Hepatocyte (in vitro differentiated cells): ENCODE measurements at regions not wholly inside any gene's neighbourhood (a gene's known extent, or its start where the extent isn't known, plus 50 kb on each side); places are given as distances from the start of the nearest gene placed in this dataset.

Experiments used
- DNase-seq: peaks from one replicate; pipeline ENCODE4 v3.0.0-alpha.2; 2016; ENCODE audit warnings: low spot score
- H2AFZ ChIP-seq: fragments of 200-600 bp; sonication (generic); 2 replicates; pipeline ENCODE4 v1.6.0; 2016; ENCODE audit warnings: antibody characterized with exemption, mild to moderate bottlenecking
- H3K27ac ChIP-seq: fragments of 200-600 bp; sonication (generic); 2 replicates; pipeline ENCODE4 v1.5.1; 2016; ENCODE audit warnings: mild to moderate bottlenecking
- H3K27me3 ChIP-seq: fragments of 200-600 bp; sonication (generic); 2 replicates; pipeline ENCODE4 v1.6.1; 2016
- H3K36me3 ChIP-seq: fragments of 200-600 bp; sonication (generic); replicated peaks from 2 replicates; pipeline ENCODE4 v1.5.1; 2016; ENCODE audit warnings: low read depth; ENCODE audit not compliant: insufficient read depth
- H3K4me1 ChIP-seq: fragments of 200-600 bp; sonication (generic); 2 replicates; pipeline ENCODE4 v1.5.1; 2016; ENCODE audit warnings: mild to moderate bottlenecking, moderate library complexity; ENCODE audit not compliant: insufficient read depth
- H3K4me2 ChIP-seq: fragments of 200-600 bp; sonication (generic); 2 replicates; pipeline ENCODE4 v1.6.0; 2016
- H3K4me3 ChIP-seq: fragments of 200-600 bp; sonication (generic); 2 replicates; pipeline ENCODE4 v1.5.1; 2016; ENCODE audit warnings: mild to moderate bottlenecking
- H3K79me2 ChIP-seq: fragments of 200-600 bp; sonication (generic); 2 replicates; pipeline ENCODE4 v1.6.0; 2017; ENCODE audit warnings: mild to moderate bottlenecking
- H3K9me2 ChIP-seq: fragments of 200-600 bp; sonication (generic); replicated peaks from 2 replicates; pipeline ENCODE4 v1.6.0; 2017; ENCODE audit warnings: mild to moderate bottlenecking; ENCODE audit not compliant: insufficient read depth
- H3K9me3 ChIP-seq: fragments of 200-600 bp; sonication (generic); 2 replicates; pipeline ENCODE4 v1.5.1; 2016; ENCODE audit warnings: low read depth, mild to moderate bottlenecking
- H4K20me1 ChIP-seq: fragments of 200-600 bp; sonication (generic); 2 replicates; pipeline ENCODE4 v1.6.0; 2016; ENCODE audit warnings: mild to moderate bottlenecking; ENCODE audit not compliant: insufficient read depth, poor library complexity, severe bottlenecking
- EZH2 ChIP-seq: fragments of 200-600 bp; sonication (generic); IDR thresholded peaks from 2 replicates; pipeline ENCODE4 v1.6.1; 2016; ENCODE audit warnings: antibody characterized with exemption, mild to moderate bottlenecking, borderline replicate concordance
- EZH2phosphoT487 ChIP-seq: fragments of 200-600 bp; sonication (generic); IDR thresholded peaks from one replicate; pipeline ENCODE4 v1.6.1; 2018; ENCODE audit warnings: antibody characterized with exemption, mild to moderate bottlenecking, low read depth, moderate library complexity; ENCODE audit not compliant: unreplicated experiment, severe bottlenecking
- WGBS: methylation state at CpG from one replicate; pipeline ENCODE4 v1.1.6; 2016; ENCODE audit warnings: low lambda C conversion rate; ENCODE audit errors: missing lambda C conversion rate; 5-methylcytosine and 5-hydroxymethylcytosine counted together
- TF ChIP-seq, protein P1 (sequence below): fragments of 200-600 bp; sonication (generic); IDR thresholded peaks from 2 replicates; pipeline ENCODE4 v1.5.1; 2016; ENCODE audit warnings: antibody characterized with exemption, mild to moderate bottlenecking; ENCODE audit not compliant: poor library complexity

DNA sequence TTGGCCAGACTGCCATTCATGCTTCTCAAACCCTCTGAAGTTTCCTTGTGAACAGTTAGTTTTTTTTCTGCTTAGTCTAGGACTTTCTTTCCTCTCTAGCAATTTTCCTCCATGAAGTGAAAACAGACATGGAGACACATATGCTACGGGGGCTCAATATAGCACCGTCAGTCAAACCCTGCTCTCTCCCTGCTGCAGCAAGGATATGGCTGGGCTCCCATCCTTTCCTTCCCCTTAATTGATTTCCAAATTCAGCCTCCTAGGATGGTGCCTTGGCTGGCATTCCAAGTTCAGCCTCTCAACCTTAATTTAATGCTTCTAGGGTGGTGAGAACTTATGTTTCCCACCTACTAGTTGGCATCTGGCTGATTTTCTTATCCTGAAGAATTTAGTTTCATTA, 436.7 kb downstream of the NPIPA7 start:
- no peaks in the 10 kb centered on the region for H3K9me3 ChIP-seq
- no peaks in the 10 kb centered on the region for H3K36me3 ChIP-seq
- H3K79me2 ChIP-seq = no peaks in the 10 kb centered on the region
- 85% methylated on average over 2 of the region's 2 CpGs for WGBS
- H3K4me1 ChIP-seq = no peaks in the 10 kb centered on the region
- no peak for TF ChIP-seq EZH2phosphoT487
- TF ChIP-seq EZH2 = no peak
- TF ChIP-seq, protein P1, sequence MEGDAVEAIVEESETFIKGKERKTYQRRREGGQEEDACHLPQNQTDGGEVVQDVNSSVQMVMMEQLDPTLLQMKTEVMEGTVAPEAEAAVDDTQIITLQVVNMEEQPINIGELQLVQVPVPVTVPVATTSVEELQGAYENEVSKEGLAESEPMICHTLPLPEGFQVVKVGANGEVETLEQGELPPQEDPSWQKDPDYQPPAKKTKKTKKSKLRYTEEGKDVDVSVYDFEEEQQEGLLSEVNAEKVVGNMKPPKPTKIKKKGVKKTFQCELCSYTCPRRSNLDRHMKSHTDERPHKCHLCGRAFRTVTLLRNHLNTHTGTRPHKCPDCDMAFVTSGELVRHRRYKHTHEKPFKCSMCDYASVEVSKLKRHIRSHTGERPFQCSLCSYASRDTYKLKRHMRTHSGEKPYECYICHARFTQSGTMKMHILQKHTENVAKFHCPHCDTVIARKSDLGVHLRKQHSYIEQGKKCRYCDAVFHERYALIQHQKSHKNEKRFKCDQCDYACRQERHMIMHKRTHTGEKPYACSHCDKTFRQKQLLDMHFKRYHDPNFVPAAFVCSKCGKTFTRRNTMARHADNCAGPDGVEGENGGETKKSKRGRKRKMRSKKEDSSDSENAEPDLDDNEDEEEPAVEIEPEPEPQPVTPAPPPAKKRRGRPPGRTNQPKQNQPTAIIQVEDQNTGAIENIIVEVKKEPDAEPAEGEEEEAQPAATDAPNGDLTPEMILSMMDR = no peak
- H4K20me1 ChIP-seq = no peaks in the 10 kb centered on the region
- H3K9me2 ChIP-seq = no peaks in the 10 kb centered on the region
- no peak overlapping the region for H2AFZ ChIP-seq
- H3K4me2 ChIP-seq = no peak overlapping the region
- DNase-seq = no peak
- H3K27me3 ChIP-seq = no peaks in the 10 kb centered on the region
- H3K4me3 ChIP-seq = no peak overlapping the region
- H3K27ac ChIP-seq = no peak overlapping the region

DNA sequence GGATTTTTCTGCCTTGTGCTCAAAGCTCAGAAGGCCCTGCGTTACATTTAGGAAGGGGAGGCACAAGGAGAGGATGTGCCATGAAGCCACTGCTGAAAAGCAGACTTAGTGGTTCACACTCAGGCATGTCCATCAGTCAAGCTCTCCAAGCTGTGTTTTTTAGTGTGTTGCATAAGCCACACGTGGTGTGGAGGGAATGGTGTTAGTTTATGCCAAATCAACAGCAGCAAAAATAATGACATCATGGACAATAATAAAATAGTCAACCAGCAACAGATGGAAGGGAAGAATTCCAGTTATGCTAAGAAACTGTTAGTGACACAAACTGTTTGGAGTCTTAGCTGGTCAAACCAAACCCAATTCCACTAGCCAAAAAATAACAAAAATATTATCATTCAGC, 438.3 kb downstream of the NPIPA7 start:
- no peaks in the 10 kb centered on the region for H3K79me2 ChIP-seq
- no peaks in the 10 kb centered on the region for H3K9me2 ChIP-seq
- H3K4me2 ChIP-seq = no peak overlapping the region
- H2AFZ ChIP-seq = no peak overlapping the region
- DNase-seq = no peak
- no peak overlapping the region for H3K27ac ChIP-seq
- no peaks in the 10 kb centered on the region for H4K20me1 ChIP-seq
- TF ChIP-seq, protein P1 = no peak
- TF ChIP-seq EZH2phosphoT487 (no peak), EZH2 (no peak)
- H3K36me3 ChIP-seq = no peaks in the 10 kb centered on the region
- 60% methylated on average over 2 of the region's 2 CpGs for WGBS
- no peaks in the 10 kb centered on the region for H3K9me3 ChIP-seq
- H3K27me3 ChIP-seq = no peaks in the 10 kb centered on the region
- H3K4me3 ChIP-seq = no peak overlapping the region
- no peaks in the 10 kb centered on the region for H3K4me1 ChIP-seq

DNA sequence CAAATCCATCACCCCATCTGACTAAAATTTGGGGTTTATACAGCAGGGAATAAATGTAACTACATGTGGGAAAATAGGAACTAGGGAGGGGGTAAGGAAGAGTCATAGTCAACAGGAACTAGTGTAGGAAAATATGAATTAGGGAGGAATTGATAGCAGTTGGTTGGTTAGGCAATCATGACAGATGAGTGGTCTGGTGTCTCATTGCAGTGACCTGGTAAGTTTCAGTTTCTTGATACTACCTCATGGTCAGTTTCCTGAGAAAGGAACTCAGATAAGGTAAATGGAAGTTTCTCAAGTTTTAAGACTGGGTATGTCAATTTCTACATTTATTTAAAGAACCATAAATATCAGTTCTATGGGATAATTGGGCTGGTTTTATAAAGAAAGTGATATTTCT, 442.3 kb downstream of the NPIPA7 start:
- H3K4me3 ChIP-seq = no peak overlapping the region
- TF ChIP-seq EZH2 = no peak
- TF ChIP-seq EZH2phosphoT487 = no peak
- TF ChIP-seq, protein P1 = no peak
- H3K4me1 ChIP-seq = no peaks in the 10 kb centered on the region
- H3K27me3 ChIP-seq = no peaks in the 10 kb centered on the region
- H3K9me3 ChIP-seq = no peaks in the 10 kb centered on the region
- H4K20me1 ChIP-seq = no peaks in the 10 kb centered on the region
- H2AFZ ChIP-seq = no peak overlapping the region
- no peak overlapping the region for H3K27ac ChIP-seq
- H3K4me2 ChIP-seq = no peak overlapping the region
- H3K79me2 ChIP-seq = no peaks in the 10 kb centered on the region
- DNase-seq = no peak
- no peaks in the 10 kb centered on the region for H3K9me2 ChIP-seq
- H3K36me3 ChIP-seq = no peaks in the 10 kb centered on the region

DNA sequence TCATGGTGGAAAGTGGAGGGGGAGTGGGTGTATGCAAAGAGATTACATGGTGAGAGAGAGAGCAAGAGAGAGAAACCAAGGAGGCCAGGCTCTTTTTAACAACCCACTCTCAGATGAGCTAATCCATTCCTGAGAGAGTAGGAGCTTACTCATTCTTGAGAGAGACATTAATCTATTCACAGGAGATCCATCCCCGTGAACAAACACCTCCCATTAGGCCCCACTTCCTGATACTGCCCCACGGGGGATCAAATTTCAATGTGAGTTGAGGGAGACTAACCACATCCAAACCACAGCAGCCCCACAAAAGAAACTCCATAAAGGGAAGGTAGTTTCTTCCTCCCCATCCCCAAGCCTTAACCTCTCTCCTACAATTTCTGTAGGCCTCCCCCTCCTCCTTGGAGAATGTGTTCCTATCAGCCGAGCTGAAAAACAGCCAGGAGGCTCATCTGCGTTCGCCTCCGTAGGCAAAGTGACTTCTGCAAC, 450.0 kb downstream of the NPIPA7 start:
- H3K4me2 ChIP-seq = no peak overlapping the region
- TF ChIP-seq EZH2 (no peak), EZH2phosphoT487 (no peak)
- TF ChIP-seq, protein P1 = no peak
- H2AFZ ChIP-seq = no peak overlapping the region
- H3K9me3 ChIP-seq = no peaks in the 10 kb centered on the region
- no peaks in the 10 kb centered on the region for H3K36me3 ChIP-seq
- no peak for DNase-seq
- no peaks in the 10 kb centered on the region for H3K79me2 ChIP-seq
- 36% methylated on average over 6 of the region's 6 CpGs for WGBS
- H3K9me2 ChIP-seq = no peaks in the 10 kb centered on the region
- H3K27me3 ChIP-seq = no peaks in the 10 kb centered on the region
- no peaks in the 10 kb centered on the region for H3K4me1 ChIP-seq
- no peak overlapping the region for H3K4me3 ChIP-seq
- no peak overlapping the region for H3K27ac ChIP-seq
- no peaks in the 10 kb centered on the region for H4K20me1 ChIP-seq
